ENCODE measurements at regions not wholly inside any gene's neighbourhood (a gene's known extent, or its start where the extent isn't known, plus 50 kb on each side); places are given as distances from the start of the nearest gene placed in this dataset.

- TF ChIP-seq CTCF (IDR thresholded peaks at IDR 0.05) (no peak), CEBPB (IDR thresholded peaks at IDR 0.05) (no peak), EP300 (IDR thresholded peaks at IDR 0.05) (no peak), JUN (IDR thresholded peaks at IDR 0.05) (no peak), POLR2A (IDR thresholded peaks at IDR 0.05; ENCODE audit: low read length) (no peak), NFE2L2 (conservative IDR thresholded peaks at IDR 0.05; ENCODE audit: low read length) (no peak), RCOR1 (IDR thresholded peaks at IDR 0.05; ENCODE audit: low read depth, low read length) (no peak), MAFK (IDR thresholded peaks at IDR 0.05; ENCODE audit: partially characterized antibody) (no peak), RAD21 (conservative IDR thresholded peaks at IDR 0.05 in 1 of 2, IDR thresholded peaks at IDR 0.05 in 1 of 2) (no peak), SMC3 (IDR thresholded peaks at IDR 0.05) (no peak), HDAC2 (IDR thresholded peaks at IDR 0.05) (no peak), HOXA7 (CRISPR knock-in tag; IDR thresholded peaks at IDR 0.05) (no peak)
- TF ChIP-seq, protein P1, sequence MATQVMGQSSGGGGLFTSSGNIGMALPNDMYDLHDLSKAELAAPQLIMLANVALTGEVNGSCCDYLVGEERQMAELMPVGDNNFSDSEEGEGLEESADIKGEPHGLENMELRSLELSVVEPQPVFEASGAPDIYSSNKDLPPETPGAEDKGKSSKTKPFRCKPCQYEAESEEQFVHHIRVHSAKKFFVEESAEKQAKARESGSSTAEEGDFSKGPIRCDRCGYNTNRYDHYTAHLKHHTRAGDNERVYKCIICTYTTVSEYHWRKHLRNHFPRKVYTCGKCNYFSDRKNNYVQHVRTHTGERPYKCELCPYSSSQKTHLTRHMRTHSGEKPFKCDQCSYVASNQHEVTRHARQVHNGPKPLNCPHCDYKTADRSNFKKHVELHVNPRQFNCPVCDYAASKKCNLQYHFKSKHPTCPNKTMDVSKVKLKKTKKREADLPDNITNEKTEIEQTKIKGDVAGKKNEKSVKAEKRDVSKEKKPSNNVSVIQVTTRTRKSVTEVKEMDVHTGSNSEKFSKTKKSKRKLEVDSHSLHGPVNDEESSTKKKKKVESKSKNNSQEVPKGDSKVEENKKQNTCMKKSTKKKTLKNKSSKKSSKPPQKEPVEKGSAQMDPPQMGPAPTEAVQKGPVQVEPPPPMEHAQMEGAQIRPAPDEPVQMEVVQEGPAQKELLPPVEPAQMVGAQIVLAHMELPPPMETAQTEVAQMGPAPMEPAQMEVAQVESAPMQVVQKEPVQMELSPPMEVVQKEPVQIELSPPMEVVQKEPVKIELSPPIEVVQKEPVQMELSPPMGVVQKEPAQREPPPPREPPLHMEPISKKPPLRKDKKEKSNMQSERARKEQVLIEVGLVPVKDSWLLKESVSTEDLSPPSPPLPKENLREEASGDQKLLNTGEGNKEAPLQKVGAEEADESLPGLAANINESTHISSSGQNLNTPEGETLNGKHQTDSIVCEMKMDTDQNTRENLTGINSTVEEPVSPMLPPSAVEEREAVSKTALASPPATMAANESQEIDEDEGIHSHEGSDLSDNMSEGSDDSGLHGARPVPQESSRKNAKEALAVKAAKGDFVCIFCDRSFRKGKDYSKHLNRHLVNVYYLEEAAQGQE (IDR thresholded peaks at IDR 0.05), result no peak
Measured at GRCh38 chr10:109417803-109418202, 505.5 kb downstream of the XPNPEP1 start.
